IPS DF 4.7 (cell line): ENCODE measurements at regions not wholly inside any gene's neighbourhood (a gene's known extent, or its start where the extent isn't known, plus 50 kb on each side); places are given as distances from the start of the nearest gene placed in this dataset.
"Not testable (repeated sequence)": the region's sequence is repeated elsewhere in the genome, so short reads cannot be mapped to it uniquely, and the experiment has no call there.

Source experiments
- DNase-seq: peaks from one replicate; pipeline ENCODE4 v3.0.0-alpha.2; 2013; ENCODE audit warnings: low spot score; ENCODE audit errors: extremely low read depth

- DNase-seq, result no peak
These were observed 192.4 kb downstream of the SEC14L1 start for GRCh38 chr17:77332981-77333685.

- no peak for DNase-seq
These were observed 196.4 kb downstream of the SEC14L1 start for GRCh38 chr17:77337150-77337549.

DNA sequence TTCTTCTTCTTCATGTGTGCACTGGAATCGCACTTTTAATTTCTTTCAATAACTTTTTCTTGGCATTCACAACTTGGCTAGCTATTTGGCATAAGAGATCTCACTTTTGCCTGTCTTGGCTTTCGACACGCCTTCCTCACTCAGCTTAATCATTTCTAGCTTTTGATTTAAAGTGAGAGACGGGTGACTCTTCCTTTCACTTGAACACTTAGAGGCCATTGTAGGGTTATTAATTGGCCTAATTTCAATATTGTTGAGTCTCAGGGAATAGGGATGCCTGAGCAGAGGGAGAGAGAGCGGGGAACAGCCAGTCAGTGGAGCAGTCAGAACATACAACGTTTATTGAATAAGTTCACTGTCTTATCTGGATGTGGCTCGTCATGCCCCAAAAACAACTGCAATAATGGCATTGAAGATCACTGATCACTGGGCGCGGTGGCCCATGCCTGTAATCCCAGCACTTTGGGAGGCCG is 200.3 kb downstream of the SEC14L1 start:
- no peak for DNase-seq

DNA sequence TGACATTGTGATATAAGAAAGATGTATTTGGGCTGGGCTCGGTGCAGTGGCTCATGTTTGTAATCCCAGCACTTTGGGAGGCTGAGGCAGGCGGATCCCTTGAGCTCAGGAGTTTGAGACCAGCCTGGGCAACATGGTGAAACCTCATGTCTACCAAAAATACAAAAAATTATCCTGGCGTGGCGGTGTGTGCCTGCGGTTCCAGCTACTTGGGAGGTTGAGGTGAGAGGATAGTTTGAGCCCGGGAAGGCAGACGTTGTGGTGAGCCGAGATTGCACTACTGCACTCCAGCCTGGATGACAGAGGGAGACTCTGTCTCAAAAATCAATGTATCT is 201.9 kb downstream of the SEC14L1 start:
- DNase-seq, result not testable (repeated sequence)

GRCh38 chr17:77343031-77343800 is 202.4 kb downstream of the SEC14L1 start:
- DNase-seq, result no peak

DNA sequence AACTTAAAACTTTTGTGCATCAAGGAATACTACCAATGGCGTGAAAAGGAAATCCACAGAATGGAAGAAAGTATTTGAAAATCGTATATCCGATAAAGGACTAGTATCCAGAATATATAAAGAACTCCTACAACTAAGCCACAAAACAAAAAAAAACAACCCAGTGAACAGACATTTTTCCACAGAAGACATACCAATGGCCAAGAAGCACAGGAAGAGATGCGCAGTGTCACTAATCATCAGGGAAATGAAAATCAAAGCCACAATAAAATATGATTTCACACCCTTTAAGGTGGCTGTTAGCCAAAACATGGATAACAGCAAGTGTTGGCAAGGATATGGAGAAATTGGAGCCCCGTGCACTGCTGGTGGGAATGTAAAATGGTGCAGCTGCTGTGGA is 203.3 kb downstream of the SEC14L1 start:
- DNase-seq, result no peak

DNA sequence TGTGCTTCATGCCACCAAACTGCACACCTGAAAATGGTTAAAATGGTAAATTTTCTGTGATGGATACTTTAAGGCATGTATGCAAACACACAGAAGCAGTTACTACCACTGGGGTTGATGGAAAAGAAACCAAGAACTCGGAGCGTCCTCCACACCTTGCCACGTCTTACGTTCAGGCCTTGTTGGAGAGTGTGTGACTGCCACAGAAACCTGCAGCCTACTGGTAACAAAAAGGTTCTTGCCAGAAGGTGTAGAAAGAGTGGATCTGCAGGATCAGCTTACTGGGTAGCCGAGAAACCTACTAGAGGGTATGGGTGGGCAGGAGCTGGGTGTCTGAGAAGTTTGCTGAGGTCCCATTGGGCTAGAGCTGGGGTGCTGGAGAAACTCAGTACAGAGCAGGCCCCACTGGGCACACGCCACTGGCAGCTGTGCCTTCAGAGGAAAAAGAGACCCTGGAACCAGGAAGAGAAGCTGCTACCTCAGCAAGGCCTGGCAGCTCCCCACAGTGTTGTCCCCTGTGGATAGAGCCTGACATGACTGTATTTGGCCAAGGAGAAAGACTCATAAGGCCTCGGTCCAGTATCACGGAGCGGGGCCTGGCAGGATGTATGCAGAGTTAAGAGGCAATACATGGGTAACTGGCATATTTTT is 204.6 kb downstream of the SEC14L1 start:
- no peak for DNase-seq

- no peak for DNase-seq
These were observed 206.0 kb downstream of the SEC14L1 start for GRCh38 chr17:77346765-77347164.

- DNase-seq, result no peak
These were observed 206.8 kb downstream of the SEC14L1 start for GRCh38 chr17:77347544-77347943.

DNA sequence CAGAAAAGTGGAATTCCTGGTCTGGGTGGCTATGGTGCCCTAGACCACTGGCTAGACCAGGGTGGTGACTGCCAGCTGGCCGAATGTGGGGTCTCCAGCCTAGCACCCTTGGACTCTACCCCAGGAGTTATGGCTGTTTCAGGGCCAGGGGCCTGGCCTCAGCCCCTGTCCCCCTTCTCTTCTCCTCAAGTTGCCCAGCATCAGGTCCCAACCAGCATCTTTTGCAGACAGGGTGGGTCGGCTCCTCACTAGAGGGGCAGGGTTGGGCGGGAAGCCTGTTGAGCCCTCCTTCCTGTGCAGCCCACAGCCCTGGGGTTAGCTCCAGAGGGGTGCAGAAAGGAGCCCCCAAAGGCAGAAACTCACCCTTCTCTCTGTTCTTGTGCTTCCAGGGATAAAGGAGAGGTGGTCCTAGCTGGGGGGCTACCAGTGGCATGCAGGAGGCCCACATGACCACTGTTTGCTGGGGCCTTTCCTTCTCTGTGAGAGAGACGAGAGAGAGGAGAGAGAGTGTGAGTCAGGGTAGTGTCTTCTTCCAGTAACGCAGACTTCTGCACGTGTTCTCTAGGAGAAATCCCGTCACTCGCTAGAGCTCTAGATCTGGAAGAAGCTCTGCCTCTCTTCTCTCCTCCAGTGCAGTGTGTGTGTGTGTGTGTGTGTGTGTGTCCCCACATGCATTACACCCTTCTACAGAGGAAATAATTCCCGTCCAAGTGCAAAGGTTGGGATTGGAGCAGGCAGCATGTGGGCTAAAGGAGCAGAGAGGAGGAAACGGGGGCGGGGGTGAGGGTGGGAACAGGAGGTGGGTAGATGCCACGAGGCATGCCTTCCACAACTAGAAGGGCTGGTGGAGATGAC is 209.4 kb downstream of the SEC14L1 start:
- no peak for DNase-seq

DNA sequence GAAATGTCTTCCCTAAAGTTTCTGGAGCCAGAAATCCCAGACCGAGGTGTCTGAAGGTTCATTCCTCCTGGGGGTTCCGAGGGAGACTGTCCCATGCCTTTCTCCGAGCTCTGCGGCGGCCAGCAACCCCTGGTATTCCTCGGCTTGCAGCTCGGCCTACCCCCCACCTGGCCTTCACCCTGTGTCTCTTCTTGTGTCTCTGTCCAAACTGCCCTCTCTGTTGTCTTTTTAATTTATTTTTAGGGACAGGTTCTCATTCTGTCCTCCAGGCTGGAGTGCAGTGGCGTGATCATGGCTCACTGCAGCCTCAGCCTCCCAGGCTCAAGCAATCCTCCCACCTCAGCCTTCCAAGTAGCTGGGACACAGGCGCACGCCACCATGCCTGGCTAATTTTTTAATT is 211.7 kb downstream of the SEC14L1 start:
- no peak for DNase-seq

GRCh38 chr17:77352996-77353395 is 212.2 kb downstream of the SEC14L1 start:
- no peak for DNase-seq

DNA sequence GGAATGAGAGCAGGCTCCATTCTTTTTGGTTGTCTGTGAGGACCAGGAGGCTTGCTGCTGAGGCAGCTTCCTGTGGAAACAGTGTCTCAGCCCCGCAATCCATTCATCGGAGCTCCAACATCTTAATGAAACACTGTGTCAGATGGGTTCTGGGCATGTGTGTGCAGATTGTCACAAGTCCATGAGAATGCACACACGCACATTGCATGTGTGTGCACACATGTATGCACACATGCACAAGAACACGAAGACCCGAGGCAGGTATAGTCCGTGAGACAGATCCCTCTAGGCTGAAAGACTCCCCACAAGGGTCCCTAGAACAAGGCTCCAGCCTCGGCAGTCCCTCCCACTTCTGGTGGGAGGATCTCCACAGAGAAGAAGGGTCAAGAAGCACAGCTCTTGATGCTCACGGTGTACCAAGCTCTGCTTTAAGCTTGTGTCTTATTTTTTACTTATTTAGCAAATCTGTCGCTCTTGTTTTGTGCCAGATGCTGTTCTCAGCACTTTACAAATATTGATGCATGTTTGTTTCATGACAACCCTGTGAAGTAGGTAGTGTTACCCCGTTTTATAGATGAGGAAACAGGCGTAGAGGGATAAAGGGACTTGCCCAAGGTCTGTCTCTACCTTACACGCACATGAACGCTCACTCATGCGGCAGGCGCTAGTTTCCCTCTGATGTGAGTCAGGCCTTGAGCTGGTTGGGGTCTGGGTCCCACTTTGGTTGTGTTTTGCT is 213.1 kb downstream of the SEC14L1 start:
- DNase-seq, result no peak

DNA sequence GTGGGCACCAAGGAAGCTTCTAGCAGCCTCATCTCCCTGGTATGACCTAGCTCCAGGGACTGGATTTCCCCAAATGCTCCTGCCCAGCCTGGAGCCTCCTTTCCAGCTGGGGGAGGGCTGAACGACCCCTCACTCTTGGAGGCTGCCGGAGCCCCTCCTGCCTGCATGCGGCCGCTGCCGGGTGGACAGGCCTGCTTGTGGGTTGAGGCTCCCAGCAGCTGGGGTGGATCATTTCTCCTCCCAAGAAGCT is 213.6 kb downstream of the SEC14L1 start:
- no peak for DNase-seq

DNA sequence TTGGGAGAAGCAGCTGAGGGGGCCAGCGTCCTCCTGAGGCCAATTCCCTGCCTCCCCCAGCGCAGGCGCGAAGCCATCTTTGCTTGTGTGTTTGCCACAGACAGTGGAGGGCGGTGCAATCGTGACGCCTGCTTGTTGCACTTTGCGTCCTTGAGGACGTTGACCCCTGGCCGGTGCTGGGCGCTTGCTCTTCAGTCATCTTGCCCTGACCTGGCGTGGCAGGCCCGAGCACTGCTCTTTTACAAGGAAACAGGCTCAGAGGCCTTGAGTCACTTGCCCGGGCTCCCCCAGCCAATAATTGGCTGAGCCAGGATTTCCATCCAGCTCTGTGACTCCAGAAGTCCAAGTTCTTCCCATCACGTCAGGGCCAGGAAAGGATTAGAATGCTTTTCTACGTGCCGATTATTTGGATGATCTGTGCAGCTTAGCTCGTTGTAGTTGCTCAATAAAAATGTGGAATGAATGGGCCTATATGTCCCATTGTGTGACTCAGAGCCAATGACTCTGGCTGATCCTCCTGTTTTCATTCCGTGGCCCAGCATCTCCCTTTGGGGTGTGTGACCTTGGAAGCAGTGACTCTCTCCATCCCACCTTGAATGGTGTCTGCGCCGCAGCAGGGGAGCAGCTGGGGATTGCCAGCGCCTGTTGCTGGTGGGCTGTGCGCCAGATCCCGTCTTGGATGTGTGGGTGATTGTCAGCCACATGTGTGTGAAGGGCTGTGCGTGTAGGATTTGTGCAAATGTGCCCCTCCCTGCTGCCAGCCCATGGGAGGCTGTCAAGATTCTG is 214.1 kb downstream of the SEC14L1 start:
- no peak for DNase-seq

GRCh38 chr17:77356109-77356689 is 215.4 kb downstream of the SEC14L1 start:
- no peak for DNase-seq

GRCh38 chr17:77356690-77357201 is 216.0 kb downstream of the SEC14L1 start:
- DNase-seq, result no peak

DNA sequence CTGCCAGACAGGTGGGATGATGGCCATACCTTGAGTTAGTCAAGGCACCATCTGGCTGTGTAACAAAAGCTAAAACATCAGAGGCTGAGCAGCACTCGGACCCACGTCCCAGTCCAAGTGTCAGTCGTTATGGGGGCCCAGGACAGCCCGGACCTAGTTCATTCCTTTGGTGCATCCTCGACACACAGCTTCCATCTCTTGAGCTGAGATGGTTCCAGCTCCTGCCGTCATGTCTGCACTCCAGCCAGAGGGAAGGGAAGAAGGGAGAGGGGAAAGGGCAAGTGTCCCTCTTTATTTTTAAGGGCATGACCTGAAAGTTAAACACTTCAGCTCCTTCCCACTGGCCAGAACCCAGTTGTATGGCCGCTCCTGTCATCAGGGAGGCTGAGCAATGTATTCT is 218.0 kb downstream of the SEC14L1 start:
- DNase-seq, result no peak

GRCh38 chr17:77359236-77359635 is 218.5 kb downstream of the SEC14L1 start:
- no peak for DNase-seq
